OCI-LY1 (cell line): ENCODE measurements at regions not wholly inside any gene's neighbourhood (a gene's known extent, or its start where the extent isn't known, plus 50 kb on each side); places are given as distances from the start of the nearest gene placed in this dataset.

Source experiments
- H2AFZ ChIP-seq: fragments of 200-600 bp; sonication (generic), shearing (Covaris generic); 2 replicates; pipeline ENCODE4 v1.6.0; 2014; ENCODE audit warnings: antibody characterized with exemption, mild to moderate bottlenecking, low read length
- H3F3A ChIP-seq: fragments of 200-600 bp; sonication (generic), shearing (Covaris generic); 2 replicates; pipeline ENCODE4 v1.6.0; 2014; ENCODE audit warnings: mild to moderate bottlenecking, antibody characterized with exemption, low read length, moderate library complexity; ENCODE audit not compliant: insufficient read depth
- H3K27ac ChIP-seq: fragments of 200-600 bp; sonication (generic); 2 replicates; pipeline ENCODE4 v1.5.1; 2014; ENCODE audit warnings: low read length, mixed run types, mild to moderate bottlenecking, low read depth; ENCODE audit not compliant: poor library complexity, severe bottlenecking
- H3K27me3 ChIP-seq: fragments of 200-600 bp; sonication (generic); 2 replicates; pipeline ENCODE4 v1.6.0; 2014; ENCODE audit warnings: antibody characterized with exemption, mild to moderate bottlenecking, low read length, moderate library complexity; ENCODE audit not compliant: insufficient read depth
- H3K36me3 ChIP-seq: fragments of 200-600 bp; sonication (generic); 2 replicates; pipeline ENCODE4 v1.6.1; 2014; ENCODE audit warnings: mild to moderate bottlenecking, antibody characterized with exemption, low read length, moderate library complexity, mixed read lengths; ENCODE audit not compliant: insufficient read depth
- H3K4me1 ChIP-seq: fragments of 200-600 bp; sonication (generic); 2 replicates; pipeline ENCODE4 v1.5.1; 2014; ENCODE audit warnings: mild to moderate bottlenecking, low read length, moderate library complexity; ENCODE audit not compliant: insufficient read depth, severe bottlenecking
- H3K4me2 ChIP-seq: fragments of 200-600 bp; sonication (generic), shearing (Covaris generic); 2 replicates; pipeline ENCODE4 v1.6.1; 2014; ENCODE audit warnings: low read length
- H3K4me3 ChIP-seq: fragments of 200-600 bp; sonication (generic); 2 replicates; pipeline ENCODE4 v1.5.1; 2014; ENCODE audit warnings: low read length, low read depth, mild to moderate bottlenecking, mixed read lengths; ENCODE audit not compliant: poor library complexity, severe bottlenecking
- H3K79me2 ChIP-seq: fragments of 200-600 bp; shearing (Covaris generic); 2 replicates; pipeline ENCODE4 v1.6.1; 2016; ENCODE audit warnings: mixed run types, low read length, mixed read lengths; ENCODE audit not compliant: insufficient read depth
- H3K9ac ChIP-seq: fragments of 200-600 bp; sonication (generic), shearing (Covaris generic); 2 replicates; pipeline ENCODE4 v1.6.1; 2014; ENCODE audit warnings: mild to moderate bottlenecking, low read length, mixed read lengths
- H3K9me2 ChIP-seq: fragments of 200-600 bp; sonication (generic), shearing (Covaris generic); 2 replicates; pipeline ENCODE4 v1.6.1; 2014; ENCODE audit warnings: low read depth, mild to moderate bottlenecking, low read length, mixed read lengths
- H3K9me3 ChIP-seq: fragments of 200-600 bp; shearing (Covaris generic); 2 replicates; pipeline ENCODE4 v1.6.1; 2014; ENCODE audit warnings: low read length, mixed read lengths
- H4K20me1 ChIP-seq: fragments of 200-600 bp; sonication (generic), shearing (Covaris generic); 2 replicates; pipeline ENCODE4 v1.6.0; 2016; ENCODE audit warnings: mild to moderate bottlenecking, low read length; ENCODE audit not compliant: insufficient read depth
- CTCF ChIP-seq: fragments of 200-600 bp; sonication (generic), shearing (Covaris generic); IDR thresholded peaks from 2 replicates; pipeline ENCODE4 v1.5.1; 2017; ENCODE audit warnings: mild to moderate bottlenecking, antibody characterized with exemption, low read length, moderate library complexity, mixed read lengths
- EZH2 ChIP-seq: fragments of 200-600 bp; sonication (generic), shearing (Covaris generic); IDR thresholded peaks from 2 replicates; pipeline ENCODE4 v1.8.0; 2017; ENCODE audit warnings: borderline replicate concordance, mixed run types, mild to moderate bottlenecking, antibody characterized with exemption, low read length, moderate library complexity, mixed read lengths

- H3K9me3 ChIP-seq: no peaks in the 10 kb centered on the region
- H3F3A ChIP-seq: no peaks in the 10 kb centered on the region
- no peaks in the 10 kb centered on the region for H4K20me1 ChIP-seq
- no peaks in the 10 kb centered on the region for H3K36me3 ChIP-seq
- H3K9ac ChIP-seq: no peak overlapping the region
- H3K4me2 ChIP-seq: no peak overlapping the region
- H3K4me1 ChIP-seq: no peaks in the 10 kb centered on the region
- no peak overlapping the region for H3K27ac ChIP-seq
- no peaks in the 10 kb centered on the region for H3K9me2 ChIP-seq
- TF ChIP-seq EZH2 (no peak), CTCF (no peak)
- no peaks in the 10 kb centered on the region for H3K27me3 ChIP-seq
- no peak overlapping the region for H3K4me3 ChIP-seq
- no peaks in the 10 kb centered on the region for H3K79me2 ChIP-seq
- H2AFZ ChIP-seq: no peak overlapping the region
Measured at GRCh38 chr6:105983763-105984162, 102.4 kb upstream of the PRDM1 start.

- H3K9ac ChIP-seq: no peak overlapping the region
- H3K27ac ChIP-seq: no peak overlapping the region
- H3K4me2 ChIP-seq: no peak overlapping the region
- H3K4me1 ChIP-seq: no peaks in the 10 kb centered on the region
- no peaks in the 10 kb centered on the region for H3K9me3 ChIP-seq
- no peaks in the 10 kb centered on the region for H3F3A ChIP-seq
- H4K20me1 ChIP-seq: no peaks in the 10 kb centered on the region
- no peak for TF ChIP-seq EZH2
- no peak for TF ChIP-seq CTCF
- H3K9me2 ChIP-seq: no peaks in the 10 kb centered on the region
- H2AFZ ChIP-seq: no peak overlapping the region
- no peak overlapping the region for H3K4me3 ChIP-seq
- H3K36me3 ChIP-seq: no peaks in the 10 kb centered on the region
- H3K27me3 ChIP-seq: no peaks in the 10 kb centered on the region
- no peaks in the 10 kb centered on the region for H3K79me2 ChIP-seq
Measured at GRCh38 chr6:105982761-105983540, 103.2 kb upstream of the PRDM1 start.

GRCh38 chr6:105981888-105982358 lies 104.2 kb upstream of the PRDM1 start:
- H3K27me3 ChIP-seq: no peaks in the 10 kb centered on the region
- H3K4me2 ChIP-seq: no peak overlapping the region
- no peak overlapping the region for H3K27ac ChIP-seq
- TF ChIP-seq EZH2 (no peak), CTCF (no peak)
- H4K20me1 ChIP-seq: no peaks in the 10 kb centered on the region
- H3K79me2 ChIP-seq: no peaks in the 10 kb centered on the region
- H2AFZ ChIP-seq: no peak overlapping the region
- no peaks in the 10 kb centered on the region for H3K36me3 ChIP-seq
- H3K9ac ChIP-seq: no peak overlapping the region
- no peak overlapping the region for H3K4me3 ChIP-seq
- no peaks in the 10 kb centered on the region for H3K4me1 ChIP-seq
- no peaks in the 10 kb centered on the region for H3F3A ChIP-seq
- H3K9me2 ChIP-seq: no peaks in the 10 kb centered on the region
- H3K9me3 ChIP-seq: no peaks in the 10 kb centered on the region
